Mesendoderm (in vitro differentiated cells): ENCODE measurements at regions not wholly inside any gene's neighbourhood (a gene's known extent, or its start where the extent isn't known, plus 50 kb on each side); places are given as distances from the start of the nearest gene placed in this dataset.

ENCODE experiments used
- DNase-seq: peaks from one replicate; pipeline ENCODE4 v3.0.0; 2013
- H2AK5ac ChIP-seq: 2 replicates; pipeline ENCODE4 v1.6.1; 2013; ENCODE audit warnings: low read length, inconsistent platforms
- H2BK120ac ChIP-seq: 2 replicates; pipeline ENCODE4 v1.6.1; 2013; ENCODE audit warnings: low read depth, mild to moderate bottlenecking, low read length, moderate library complexity, mixed read lengths
- H2BK15ac ChIP-seq: replicated peaks from 2 replicates; pipeline ENCODE4 v1.6.1; 2013; ENCODE audit warnings: low read depth, mild to moderate bottlenecking, moderate library complexity
- H2BK5ac ChIP-seq: 2 replicates; pipeline ENCODE4 v1.6.1; 2013; ENCODE audit warnings: low read length, inconsistent platforms
- H3K18ac ChIP-seq: 2 replicates; pipeline ENCODE4 v1.6.1; 2013; ENCODE audit warnings: mild to moderate bottlenecking, low read length, mixed read lengths
- H3K23ac ChIP-seq: one replicate; pipeline ENCODE4 v1.6.1; 2013; ENCODE audit warnings: low read length
- H3K27ac ChIP-seq: 2 replicates; pipeline ENCODE4 v1.5.1; 2013; ENCODE audit warnings: low read depth, mild to moderate bottlenecking, inconsistent platforms, low read length, moderate library complexity
- H3K27me3 ChIP-seq: 2 replicates; pipeline ENCODE4 v1.6.1; 2013; ENCODE audit warnings: low read length, control low read depth, mild to moderate bottlenecking, inconsistent platforms; ENCODE audit not compliant: insufficient read depth, poor library complexity
- H3K36me3 ChIP-seq: 2 replicates; pipeline ENCODE4 v1.6.1; 2013; ENCODE audit warnings: low read length, inconsistent platforms; ENCODE audit not compliant: control insufficient read depth, insufficient read depth
- H3K4ac ChIP-seq: one replicate; pipeline ENCODE4 v1.6.1; 2013; ENCODE audit warnings: low read depth, mild to moderate bottlenecking, low read length, moderate library complexity
- H3K4me1 ChIP-seq: 2 replicates; pipeline ENCODE4 v1.6.1; 2013; ENCODE audit warnings: low read depth, low read length, inconsistent platforms; ENCODE audit not compliant: control insufficient read depth
- H3K4me2 ChIP-seq: 2 replicates; pipeline ENCODE4 v1.6.1; 2013; ENCODE audit warnings: low read length
- H3K4me3 ChIP-seq: 2 replicates; pipeline ENCODE4 v1.5.1; 2013; ENCODE audit warnings: mild to moderate bottlenecking, low read length
- H3K56ac ChIP-seq: one replicate; pipeline ENCODE4 v1.6.1; 2013; ENCODE audit warnings: low read length
- H3K79me1 ChIP-seq: 2 replicates; pipeline ENCODE4 v1.6.1; 2013; ENCODE audit warnings: low read length, inconsistent platforms
- H3K79me2 ChIP-seq: 2 replicates; pipeline ENCODE4 v1.6.1; 2013; ENCODE audit warnings: mild to moderate bottlenecking, low read length; ENCODE audit not compliant: control insufficient read depth, insufficient read depth
- H3K9ac ChIP-seq: 2 replicates; pipeline ENCODE4 v1.6.1; 2013; ENCODE audit warnings: low read length, inconsistent platforms
- H4K5ac ChIP-seq: one replicate; pipeline ENCODE4 v1.6.1; 2013; ENCODE audit warnings: low read length
- H4K8ac ChIP-seq: one replicate; pipeline ENCODE4 v1.6.1; 2013; ENCODE audit warnings: low read depth, mild to moderate bottlenecking, control low read depth, low read length, moderate library complexity
- WGBS: extraction: QIAGEN DNeasy Blood & Tissue Kit; methylation state at CpG from one replicate; pipeline ENCODE4 v1.1.7; 2013; ENCODE audit warnings: low lambda C conversion rate, missing lambda C conversion rate; ENCODE audit not compliant: insufficient coverage; ENCODE audit errors: extremely low coverage; 5-methylcytosine and 5-hydroxymethylcytosine counted together

GRCh38 chr2:158006961-158007719, 94.5 kb upstream of the UPP2 start:
- H3K79me2 ChIP-seq = no peaks in the 10 kb centered on the region
- H3K4me2 ChIP-seq = no peak overlapping the region
- no peak overlapping the region for H2BK120ac ChIP-seq
- no peak overlapping the region for H4K8ac ChIP-seq
- H3K4me3 ChIP-seq = no peak overlapping the region
- no CpG with 5 or more reads among the region's 9 CpGs for WGBS
- no peak overlapping the region for H3K9ac ChIP-seq
- DNase-seq = peak; percentile 71
- no peak overlapping the region for H3K23ac ChIP-seq
- H3K4ac ChIP-seq = no peak overlapping the region
- no peaks in the 10 kb centered on the region for H3K36me3 ChIP-seq
- no peak overlapping the region for H3K56ac ChIP-seq
- no peak overlapping the region for H4K5ac ChIP-seq
- H3K27me3 ChIP-seq = no peaks in the 10 kb centered on the region
- no peak overlapping the region for H3K18ac ChIP-seq
- no peak overlapping the region for H2AK5ac ChIP-seq
- peaks cover 1% of the 10 kb centered on the region for H3K4me1 ChIP-seq
- no peak overlapping the region for H3K27ac ChIP-seq
- H2BK15ac ChIP-seq = no peak overlapping the region
- no peak overlapping the region for H2BK5ac ChIP-seq
- no peaks in the 10 kb centered on the region for H3K79me1 ChIP-seq

GRCh38 chr2:158004126-158004764, 97.4 kb upstream of the UPP2 start:
- H4K8ac ChIP-seq = no peak overlapping the region
- H3K27ac ChIP-seq = no peak overlapping the region
- no peak overlapping the region for H2BK5ac ChIP-seq
- H2AK5ac ChIP-seq = no peak overlapping the region
- H3K27me3 ChIP-seq = no peaks in the 10 kb centered on the region
- no peak overlapping the region for H3K23ac ChIP-seq
- no peak overlapping the region for H3K4ac ChIP-seq
- H3K56ac ChIP-seq = no peak overlapping the region
- H3K4me3 ChIP-seq = no peak overlapping the region
- H3K79me2 ChIP-seq = no peaks in the 10 kb centered on the region
- peaks cover 1% of the 10 kb centered on the region for H3K4me1 ChIP-seq
- no peak overlapping the region for H3K4me2 ChIP-seq
- H4K5ac ChIP-seq = no peak overlapping the region
- no peak overlapping the region for H2BK15ac ChIP-seq
- no peak for DNase-seq
- H3K36me3 ChIP-seq = no peaks in the 10 kb centered on the region
- no peaks in the 10 kb centered on the region for H3K79me1 ChIP-seq
- H3K18ac ChIP-seq = no peak overlapping the region
- no peak overlapping the region for H2BK120ac ChIP-seq
- no CpG with 5 or more reads among the region's 8 CpGs for WGBS
- no peak overlapping the region for H3K9ac ChIP-seq

- no peak for DNase-seq
- Histone ChIP-seq H3K79me2 (no peaks in the 10 kb centered on the region), H3K4me2 (no peak overlapping the region), H2AK5ac (no peak overlapping the region), H3K79me1 (no peaks in the 10 kb centered on the region), H3K4ac (no peak overlapping the region), H3K27me3 (no peaks in the 10 kb centered on the region), H3K56ac (peak overlapping the region; percentile 6), H2BK5ac (no peak overlapping the region), H3K36me3 (no peaks in the 10 kb centered on the region), H4K8ac (no peak overlapping the region), H4K5ac (no peak overlapping the region), H3K18ac (no peak overlapping the region), H3K4me1 (peaks cover 1% of the 10 kb centered on the region), H2BK120ac (no peak overlapping the region), H3K23ac (no peak overlapping the region), H3K27ac (no peak overlapping the region), H2BK15ac (no peak overlapping the region), H3K9ac (no peak overlapping the region), H3K4me3 (no peak overlapping the region)
- no CpG with 5 or more reads among the region's 4 CpGs for WGBS
Observed at GRCh38 chr2:158002079-158002478, 99.6 kb upstream of the UPP2 start.

GRCh38 chr2:157996799-157997198, 104.9 kb upstream of the UPP2 start:
- H4K8ac ChIP-seq = no peak overlapping the region
- H3K79me1 ChIP-seq = no peaks in the 10 kb centered on the region
- H3K56ac ChIP-seq = no peak overlapping the region
- WGBS = no CpG with 5 or more reads among the region's 1 CpG
- H3K27ac ChIP-seq = no peak overlapping the region
- DNase-seq = no peak
- H2BK15ac ChIP-seq = no peak overlapping the region
- no peaks in the 10 kb centered on the region for H3K36me3 ChIP-seq
- no peak overlapping the region for H4K5ac ChIP-seq
- H2AK5ac ChIP-seq = no peak overlapping the region
- no peaks in the 10 kb centered on the region for H3K27me3 ChIP-seq
- no peaks in the 10 kb centered on the region for H3K79me2 ChIP-seq
- no peak overlapping the region for H3K23ac ChIP-seq
- no peak overlapping the region for H3K4ac ChIP-seq
- H2BK5ac ChIP-seq = no peak overlapping the region
- H3K9ac ChIP-seq = no peak overlapping the region
- H3K4me1 ChIP-seq = peaks cover 3% of the 10 kb centered on the region
- H3K18ac ChIP-seq = no peak overlapping the region
- H3K4me2 ChIP-seq = no peak overlapping the region
- H2BK120ac ChIP-seq = no peak overlapping the region
- H3K4me3 ChIP-seq = no peak overlapping the region

- Histone ChIP-seq H3K4me2 (no peak overlapping the region), H3K23ac (no peak overlapping the region), H3K56ac (no peak overlapping the region), H4K5ac (no peak overlapping the region), H2BK120ac (no peak overlapping the region), H3K36me3 (no peaks in the 10 kb centered on the region), H2BK5ac (no peak overlapping the region), H3K4ac (no peak overlapping the region), H3K4me3 (no peak overlapping the region), H3K18ac (no peak overlapping the region), H3K79me1 (no peaks in the 10 kb centered on the region), H3K9ac (no peak overlapping the region), H2AK5ac (no peak overlapping the region), H3K79me2 (no peaks in the 10 kb centered on the region), H4K8ac (no peak overlapping the region), H2BK15ac (no peak overlapping the region), H3K4me1 (peaks cover 3% of the 10 kb centered on the region), H3K27me3 (no peaks in the 10 kb centered on the region), H3K27ac (no peak overlapping the region)
- DNase-seq = no peak
- no CpG with 5 or more reads among the region's 1 CpG for WGBS
Observed at GRCh38 chr2:157995117-157995516, 106.6 kb upstream of the UPP2 start.
